Osteoblast (primary cell): ENCODE measurements at regions not wholly inside any gene's neighbourhood (a gene's known extent, or its start where the extent isn't known, plus 50 kb on each side); places are given as distances from the start of the nearest gene placed in this dataset.

ENCODE experiments used
- DNase-seq: peaks from one replicate; pipeline ENCODE4 v3.0.0; 2011; ENCODE audit warnings: low spot score, mixed read lengths; ENCODE audit not compliant: insufficient read length; ENCODE audit errors: missing footprints
- H2AFZ ChIP-seq: 2 replicates; pipeline ENCODE4 v1.6.0; 2011; ENCODE audit warnings: mild to moderate bottlenecking, low read length
- H3K27ac ChIP-seq: 2 replicates; pipeline ENCODE4 v1.5.1; 2011; ENCODE audit warnings: mild to moderate bottlenecking, low read depth, low read length, moderate library complexity
- H3K27me3 ChIP-seq: 2 replicates; pipeline ENCODE4 v1.6.0; 2012; ENCODE audit warnings: mild to moderate bottlenecking, control low read depth, inconsistent platforms, low read length, moderate library complexity; ENCODE audit not compliant: insufficient read depth
- H3K36me3 ChIP-seq: 2 replicates; pipeline ENCODE4 v1.5.1; 2011; ENCODE audit warnings: mild to moderate bottlenecking, low read length, control low read depth, moderate library complexity; ENCODE audit not compliant: insufficient read depth
- H3K4me1 ChIP-seq: 2 replicates; pipeline ENCODE4 v1.5.1; 2011; ENCODE audit warnings: mild to moderate bottlenecking, low read length, control low read depth, moderate library complexity; ENCODE audit not compliant: insufficient read depth
- H3K4me2 ChIP-seq: 2 replicates; pipeline ENCODE4 v1.6.0; 2011; ENCODE audit warnings: mild to moderate bottlenecking, low read length; ENCODE audit not compliant: insufficient read depth
- H3K4me3 ChIP-seq: fragments of 200-600 bp; sonication (generic); 3 replicates; pipeline ENCODE4 v1.5.1; 2012; ENCODE audit warnings: mild to moderate bottlenecking, low read length, inconsistent platforms; ENCODE audit not compliant: insufficient read depth
- H3K79me2 ChIP-seq: 2 replicates; pipeline ENCODE4 v1.6.0; 2012; ENCODE audit warnings: mild to moderate bottlenecking, low read length, control low read depth, inconsistent platforms; ENCODE audit not compliant: insufficient read depth
- H3K9me3 ChIP-seq: 2 replicates; pipeline ENCODE4 v1.5.1; 2011; ENCODE audit warnings: low read depth, low read length, control low read depth
- H4K20me1 ChIP-seq: 2 replicates; pipeline ENCODE4 v1.6.0; 2012; ENCODE audit warnings: mild to moderate bottlenecking, low read length, control low read depth; ENCODE audit not compliant: insufficient read depth
- CTCF ChIP-seq: IDR thresholded peaks from 2 replicates; pipeline ENCODE4 v1.5.1; 2011; ENCODE audit warnings: mild to moderate bottlenecking, low read depth, low read length, moderate library complexity; ENCODE audit errors: extremely low read depth

- Histone ChIP-seq H3K36me3 (no peaks in the 10 kb centered on the region), H3K27me3 (peaks cover 56% of the 10 kb centered on the region), H3K4me2 (no peak overlapping the region), H3K9me3 (no peaks in the 10 kb centered on the region), H3K4me1 (peaks cover 4% of the 10 kb centered on the region), H2AFZ (no peak overlapping the region), H3K4me3 (no peak overlapping the region), H3K79me2 (no peaks in the 10 kb centered on the region), H3K27ac (no peak overlapping the region), H4K20me1 (no peaks in the 10 kb centered on the region)
- DNase-seq: no peak
- TF ChIP-seq CTCF: no peak
Observed at GRCh38 chrX:39162322-39162735, 361.1 kb downstream of the MID1IP1 start.

- Histone ChIP-seq H3K79me2 (no peaks in the 10 kb centered on the region), H2AFZ (no peak overlapping the region), H3K4me2 (no peak overlapping the region), H3K27me3 (peaks cover 49% of the 10 kb centered on the region), H4K20me1 (no peaks in the 10 kb centered on the region), H3K27ac (no peak overlapping the region), H3K4me3 (no peak overlapping the region), H3K4me1 (peaks cover 4% of the 10 kb centered on the region), H3K9me3 (no peaks in the 10 kb centered on the region), H3K36me3 (no peaks in the 10 kb centered on the region)
- TF ChIP-seq CTCF: no peak
- no peak for DNase-seq
Observed at GRCh38 chrX:39163581-39164126, 362.4 kb downstream of the MID1IP1 start.

GRCh38 chrX:39164212-39164611, 363.0 kb downstream of the MID1IP1 start:
- no peak for TF ChIP-seq CTCF
- no peaks in the 10 kb centered on the region for H4K20me1 ChIP-seq

GRCh38 chrX:39165185-39165584, 363.9 kb downstream of the MID1IP1 start:
- no peak for TF ChIP-seq CTCF
- Histone ChIP-seq H2AFZ (no peak overlapping the region), H3K4me2 (no peak overlapping the region), H3K27me3 (peaks cover 50% of the 10 kb centered on the region), H3K4me3 (no peak overlapping the region), H3K79me2 (no peaks in the 10 kb centered on the region), H3K4me1 (no peaks in the 10 kb centered on the region), H4K20me1 (no peaks in the 10 kb centered on the region), H3K9me3 (no peaks in the 10 kb centered on the region), H3K27ac (no peak overlapping the region), H3K36me3 (no peaks in the 10 kb centered on the region)
- no peak for DNase-seq

More at GRCh38 chrX:39164212-39164611, 363.0 kb downstream of the MID1IP1 start:
- H3K4me2 ChIP-seq: no peak overlapping the region
- H3K27ac ChIP-seq: no peak overlapping the region
- no peak for DNase-seq
- no peak overlapping the region for H2AFZ ChIP-seq
- H3K36me3 ChIP-seq: no peaks in the 10 kb centered on the region
- H3K27me3 ChIP-seq: peaks cover 46% of the 10 kb centered on the region
- H3K4me1 ChIP-seq: peaks cover 4% of the 10 kb centered on the region
- H3K9me3 ChIP-seq: no peaks in the 10 kb centered on the region
- no peak overlapping the region for H3K4me3 ChIP-seq
- H3K79me2 ChIP-seq: no peaks in the 10 kb centered on the region
